ENCODE measurements at regions not wholly inside any gene's neighbourhood (a gene's known extent, or its start where the extent isn't known, plus 50 kb on each side); places are given as distances from the start of the nearest gene placed in this dataset.

DNA sequence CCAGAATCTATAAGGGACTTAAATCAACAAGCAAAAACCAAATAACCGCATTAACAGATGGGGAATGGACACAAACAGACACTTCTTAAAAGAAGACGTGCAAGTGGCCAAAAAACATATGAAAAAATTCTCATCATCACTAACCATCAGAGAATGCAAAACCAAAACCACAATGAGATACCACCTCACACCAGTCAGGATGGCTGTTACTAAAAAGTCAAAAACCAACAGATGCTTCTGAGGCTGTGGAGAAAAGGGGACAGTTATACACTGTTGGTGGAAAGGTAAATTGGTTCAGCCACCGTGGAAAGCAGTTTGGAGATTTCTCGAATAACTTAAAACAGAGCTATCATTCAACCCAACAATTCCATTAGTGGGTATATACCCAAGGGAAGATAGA, 124.9 kb upstream of the OLIG2 start:
- ATAC-seq (no peak), DNase-seq (ENCODE audit: low read depth, low spot score) (no peak)
- no peak for TF ChIP-seq CTCF (IDR thresholded peaks at IDR 0.05)
- no peak for TF ChIP-seq TCF7L2 (IDR thresholded peaks at IDR 0.05; ENCODE audit: low read depth, low read length)
- no peak for TF ChIP-seq POLR2AphosphoS5 (IDR thresholded peaks at IDR 0.05; ENCODE audit: low read depth, low read length)
- H3K4me3 ChIP-seq (ENCODE audit: low read depth in 2 of 2, low read length in 2 of 2): no peak overlapping the region
- ChIA-PET CTCF (no interaction called here), POLR2A (no interaction called here)
- intact Hi-C loops (cut with micrococcal nuclease; ENCODE audit: unreplicated experiment) (no loop called here), in situ Hi-C loops (cut with HindIII; ENCODE audit: low pct_unique_long_range_greater_than_20kb, low sequenced_read_pairs) (no loop called here)
- H3K9me3 ChIP-seq (ENCODE audit: control insufficient read depth, insufficient read depth, low read depth, low read length): no peaks in the 10 kb centered on the region
- no peak overlapping the region for H3K27ac ChIP-seq (ENCODE audit: low read length)
- H3K36me3 ChIP-seq (ENCODE audit: control insufficient read depth, insufficient read depth, low read length): no peaks in the 10 kb centered on the region
- H3K4me1 ChIP-seq (ENCODE audit: control insufficient read depth, insufficient read depth, low read length): no peaks in the 10 kb centered on the region
- BruUV-seq (replicated peaks): no TSS peak
- no peaks in the 10 kb centered on the region for H3K27me3 ChIP-seq (ENCODE audit: control insufficient read depth, insufficient read depth, low read length)

DNA sequence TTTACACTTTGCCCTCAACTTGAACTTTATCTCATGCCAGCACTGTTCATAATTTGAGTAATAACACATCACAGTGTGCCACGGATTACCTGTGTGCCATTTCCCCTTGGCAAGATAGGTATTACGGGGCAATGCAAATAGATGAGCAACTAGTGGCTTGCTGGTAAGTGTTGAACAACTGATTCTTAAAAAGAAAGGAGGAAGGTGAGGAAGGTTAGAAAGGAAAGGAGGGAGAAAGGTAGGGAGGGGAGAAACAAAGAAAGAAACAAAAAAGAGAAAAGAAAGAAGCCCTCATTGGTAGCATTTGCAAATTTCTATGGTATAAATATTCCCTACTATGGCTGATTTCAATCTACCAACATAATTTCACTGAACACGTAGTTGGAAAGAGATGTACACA, 118.2 kb upstream of the OLIG2 start:
- Histone ChIP-seq H3K36me3 (ENCODE audit: control insufficient read depth, insufficient read depth, low read length) (no peaks in the 10 kb centered on the region), H3K27me3 (ENCODE audit: control insufficient read depth, insufficient read depth, low read length) (no peaks in the 10 kb centered on the region), H3K9me3 (ENCODE audit: control insufficient read depth, insufficient read depth, low read depth, low read length) (no peaks in the 10 kb centered on the region), H3K27ac (ENCODE audit: low read length) (no peak overlapping the region), H3K4me3 (ENCODE audit: low read depth in 2 of 2, low read length in 2 of 2) (no peak overlapping the region), H3K4me1 (ENCODE audit: control insufficient read depth, insufficient read depth, low read length) (no peaks in the 10 kb centered on the region)
- DNase-seq (ENCODE audit: low read depth, low spot score) (no peak), ATAC-seq (no peak)
- in situ Hi-C loops (cut with HindIII; ENCODE audit: low pct_unique_long_range_greater_than_20kb, low sequenced_read_pairs) (no loop called here), intact Hi-C loops (cut with micrococcal nuclease; ENCODE audit: unreplicated experiment) (no loop called here)
- BruUV-seq (replicated peaks): no TSS peak
- TF ChIP-seq SIN3A (IDR thresholded peaks at IDR 0.05; ENCODE audit: borderline replicate concordance, insufficient read depth, low read depth, low read length): no peak
- TF ChIP-seq POLR2AphosphoS5 (IDR thresholded peaks at IDR 0.05; ENCODE audit: low read depth, low read length): no peak
- no peak for TF ChIP-seq CTCF (IDR thresholded peaks at IDR 0.05)
- TF ChIP-seq TCF7L2 (IDR thresholded peaks at IDR 0.05; ENCODE audit: low read depth, low read length): no peak
- TF ChIP-seq REST (IDR thresholded peaks at IDR 0.05; ENCODE audit: insufficient read depth in 1 of 2, low read depth in 2 of 2, low read length in 1 of 2): no peak
- POLR2A ChIA-PET: interaction anchor here (0.6 kb wide), 1 partner anchor 136 kb away, joined by 3 read pairs; the partner anchor contains the start of gene PAXBP1
- CTCF ChIA-PET: no interaction called here

- ChIA-PET POLR2A (no interaction called here), CTCF (no interaction called here)
- BruUV-seq (replicated peaks): no TSS peak
- no peak for ATAC-seq
- DNase-seq (ENCODE audit: low read depth, low spot score): no peak
- TF ChIP-seq CTCF (IDR thresholded peaks at IDR 0.05) (no peak), POLR2AphosphoS5 (IDR thresholded peaks at IDR 0.05; ENCODE audit: low read depth, low read length) (no peak), REST (IDR thresholded peaks at IDR 0.05; ENCODE audit: insufficient read depth in 1 of 2, low read depth in 2 of 2, low read length in 1 of 2) (no peak), SIN3A (IDR thresholded peaks at IDR 0.05; ENCODE audit: borderline replicate concordance, insufficient read depth, low read depth, low read length) (no peak), TCF7L2 (IDR thresholded peaks at IDR 0.05; ENCODE audit: low read depth, low read length) (no peak)
- no peaks in the 10 kb centered on the region for H3K9me3 ChIP-seq (ENCODE audit: control insufficient read depth, insufficient read depth, low read depth, low read length)
- H3K4me1 ChIP-seq (ENCODE audit: control insufficient read depth, insufficient read depth, low read length): no peaks in the 10 kb centered on the region
- no peaks in the 10 kb centered on the region for H3K36me3 ChIP-seq (ENCODE audit: control insufficient read depth, insufficient read depth, low read length)
- H3K4me3 ChIP-seq (ENCODE audit: low read depth in 2 of 2, low read length in 2 of 2): no peak overlapping the region
- H3K27me3 ChIP-seq (ENCODE audit: control insufficient read depth, insufficient read depth, low read length): no peaks in the 10 kb centered on the region
- intact Hi-C loops (cut with micrococcal nuclease; ENCODE audit: unreplicated experiment): no loop called here
- no peak overlapping the region for H3K27ac ChIP-seq (ENCODE audit: low read length)
- in situ Hi-C loops (cut with HindIII; ENCODE audit: low pct_unique_long_range_greater_than_20kb, low sequenced_read_pairs): no loop called here
Observed at GRCh38 chr21:32908534-32908933, 117.2 kb upstream of the OLIG2 start.

Data from Panc1 (cell line).